DND-41 (cell line): ENCODE measurements at regions not wholly inside any gene's neighbourhood (a gene's known extent, or its start where the extent isn't known, plus 50 kb on each side); places are given as distances from the start of the nearest gene placed in this dataset.
"Not testable (repeated sequence)": the region's sequence is repeated elsewhere in the genome, so short reads cannot be mapped to it uniquely, and the experiment has no call there.

Experiments used
- EZH2 ChIP-seq: IDR thresholded peaks from 3 replicates; pipeline ENCODE4 v1.6.1; 2012; ENCODE audit warnings: borderline replicate concordance, low read depth, mild to moderate bottlenecking, moderate library complexity, low read length, inconsistent platforms; ENCODE audit not compliant: severe bottlenecking
- TF ChIP-seq, protein P1 (sequence below): IDR thresholded peaks from 2 replicates; pipeline ENCODE4 v1.5.1; 2012; ENCODE audit warnings: borderline replicate concordance, low read length, moderate library complexity, mild to moderate bottlenecking; ENCODE audit not compliant: poor library complexity, severe bottlenecking; ENCODE audit errors: extremely low read depth

DNA sequence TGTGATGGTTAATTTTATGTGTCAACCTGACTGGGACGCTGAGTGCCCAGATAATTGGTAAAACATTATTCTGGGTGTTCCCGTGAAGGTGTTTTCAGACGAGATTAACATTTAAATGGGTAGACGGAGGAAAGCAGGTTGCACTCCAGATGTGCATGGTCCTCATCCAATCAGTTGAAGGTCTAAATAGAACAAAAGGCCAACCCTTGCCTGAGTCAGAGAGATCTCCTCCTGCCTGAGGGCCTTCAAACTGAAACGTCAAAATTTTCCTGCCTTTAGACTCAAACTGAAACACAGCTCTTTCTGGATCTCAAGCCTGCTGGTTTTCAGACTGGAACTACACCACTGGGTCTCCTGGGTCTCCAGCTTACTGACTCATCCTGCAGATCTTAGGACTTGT, 73.5 kb downstream of the NPIPA8 start:
- TF ChIP-seq EZH2: not testable (repeated sequence)
- TF ChIP-seq, protein P1, sequence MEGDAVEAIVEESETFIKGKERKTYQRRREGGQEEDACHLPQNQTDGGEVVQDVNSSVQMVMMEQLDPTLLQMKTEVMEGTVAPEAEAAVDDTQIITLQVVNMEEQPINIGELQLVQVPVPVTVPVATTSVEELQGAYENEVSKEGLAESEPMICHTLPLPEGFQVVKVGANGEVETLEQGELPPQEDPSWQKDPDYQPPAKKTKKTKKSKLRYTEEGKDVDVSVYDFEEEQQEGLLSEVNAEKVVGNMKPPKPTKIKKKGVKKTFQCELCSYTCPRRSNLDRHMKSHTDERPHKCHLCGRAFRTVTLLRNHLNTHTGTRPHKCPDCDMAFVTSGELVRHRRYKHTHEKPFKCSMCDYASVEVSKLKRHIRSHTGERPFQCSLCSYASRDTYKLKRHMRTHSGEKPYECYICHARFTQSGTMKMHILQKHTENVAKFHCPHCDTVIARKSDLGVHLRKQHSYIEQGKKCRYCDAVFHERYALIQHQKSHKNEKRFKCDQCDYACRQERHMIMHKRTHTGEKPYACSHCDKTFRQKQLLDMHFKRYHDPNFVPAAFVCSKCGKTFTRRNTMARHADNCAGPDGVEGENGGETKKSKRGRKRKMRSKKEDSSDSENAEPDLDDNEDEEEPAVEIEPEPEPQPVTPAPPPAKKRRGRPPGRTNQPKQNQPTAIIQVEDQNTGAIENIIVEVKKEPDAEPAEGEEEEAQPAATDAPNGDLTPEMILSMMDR: not testable (repeated sequence)
